GM12892 (cell line): ENCODE measurements at regions not wholly inside any gene's neighbourhood (a gene's known extent, or its start where the extent isn't known, plus 50 kb on each side); places are given as distances from the start of the nearest gene placed in this dataset.

Source experiments
- POLR2A ChIP-seq: IDR thresholded peaks from 2 replicates; pipeline ENCODE4 v1.6.1; 2011; ENCODE audit warnings: low read depth, low read length, control low read depth
- TAF1 ChIP-seq: IDR thresholded peaks from 2 replicates; pipeline ENCODE4 v1.6.1; 2011; ENCODE audit warnings: low read depth, mild to moderate bottlenecking, control low read depth, low read length, borderline replicate concordance

DNA sequence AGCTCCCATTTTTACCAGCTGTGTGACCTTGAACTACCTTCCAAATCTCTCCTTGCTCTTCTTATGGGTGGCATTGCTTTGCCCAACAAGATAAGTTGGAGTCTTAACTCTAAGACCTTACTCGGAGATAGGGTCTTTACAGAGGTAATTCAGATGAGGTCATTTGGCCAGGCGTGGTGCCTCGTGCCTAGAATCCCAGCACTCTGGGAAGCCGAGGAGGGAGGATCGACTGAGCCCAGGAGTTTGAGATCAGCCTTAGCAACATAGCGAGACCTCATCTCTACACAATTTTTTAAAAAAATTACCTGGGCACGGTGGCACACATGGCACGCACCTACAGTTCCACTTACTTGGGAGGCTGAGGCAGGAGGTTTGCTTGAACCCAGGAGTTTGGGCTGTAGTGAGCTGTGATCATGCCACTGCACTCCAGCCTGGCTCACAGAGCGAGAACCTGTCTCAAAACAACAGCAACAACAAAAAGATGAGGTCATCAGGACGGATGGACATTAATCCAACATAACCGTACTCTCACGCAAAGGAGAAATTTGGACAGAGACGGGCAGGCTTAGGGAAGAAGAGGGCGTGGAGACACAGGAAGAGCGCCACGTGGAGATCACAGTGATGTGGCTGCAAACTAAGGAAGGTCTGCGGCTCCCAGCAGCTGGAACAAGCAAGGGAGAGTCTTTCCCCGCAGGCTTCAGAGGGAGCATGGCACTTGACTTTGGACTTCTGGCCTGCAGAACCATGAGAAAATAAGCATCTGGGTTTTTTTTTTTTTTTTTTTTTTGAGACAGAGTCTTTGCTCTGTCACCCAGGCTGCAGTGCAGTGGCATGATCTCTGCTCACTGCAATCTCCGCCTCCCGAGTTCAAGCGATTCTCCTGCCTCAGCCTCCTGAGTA, 122.3 kb upstream of the CARD11 start:
- TF ChIP-seq TAF1 (no peak), POLR2A (no peak)
